HG03103 (cell line): ENCODE measurements at regions not wholly inside any gene's neighbourhood (a gene's known extent, or its start where the extent isn't known, plus 50 kb on each side); places are given as distances from the start of the nearest gene placed in this dataset.
"Not testable (repeated sequence)": the region's sequence is repeated elsewhere in the genome, so short reads cannot be mapped to it uniquely, and the experiment has no call there.

Experiments
- ATAC-seq: cut with Tn5 transposase; IDR thresholded peaks from one replicate; pipeline ENCODE4 v1.9.1; 2021; ENCODE audit warnings: low read depth; ENCODE audit not compliant: unreplicated experiment

DNA sequence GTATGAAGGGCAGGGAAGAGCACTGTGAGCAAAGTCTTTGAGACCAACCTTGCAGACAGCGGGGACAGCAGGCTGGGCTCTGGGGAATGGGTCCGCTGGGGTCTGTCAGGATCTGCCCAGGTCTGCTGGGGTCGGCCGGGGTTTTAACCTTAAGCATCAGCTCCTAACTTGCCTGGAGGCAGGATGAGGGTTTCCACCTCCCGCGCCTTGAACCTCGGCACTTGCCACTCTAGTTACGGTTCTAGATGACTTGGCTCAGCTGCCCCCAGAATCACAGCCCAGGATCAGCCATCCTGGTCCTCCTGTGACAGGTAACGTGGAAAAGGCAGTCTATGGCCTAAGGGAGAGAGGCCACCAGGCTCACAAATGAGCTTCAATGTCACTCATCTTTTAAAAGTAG, 50.4 kb upstream of the CACUL1 start:
- no peak for ATAC-seq

DNA sequence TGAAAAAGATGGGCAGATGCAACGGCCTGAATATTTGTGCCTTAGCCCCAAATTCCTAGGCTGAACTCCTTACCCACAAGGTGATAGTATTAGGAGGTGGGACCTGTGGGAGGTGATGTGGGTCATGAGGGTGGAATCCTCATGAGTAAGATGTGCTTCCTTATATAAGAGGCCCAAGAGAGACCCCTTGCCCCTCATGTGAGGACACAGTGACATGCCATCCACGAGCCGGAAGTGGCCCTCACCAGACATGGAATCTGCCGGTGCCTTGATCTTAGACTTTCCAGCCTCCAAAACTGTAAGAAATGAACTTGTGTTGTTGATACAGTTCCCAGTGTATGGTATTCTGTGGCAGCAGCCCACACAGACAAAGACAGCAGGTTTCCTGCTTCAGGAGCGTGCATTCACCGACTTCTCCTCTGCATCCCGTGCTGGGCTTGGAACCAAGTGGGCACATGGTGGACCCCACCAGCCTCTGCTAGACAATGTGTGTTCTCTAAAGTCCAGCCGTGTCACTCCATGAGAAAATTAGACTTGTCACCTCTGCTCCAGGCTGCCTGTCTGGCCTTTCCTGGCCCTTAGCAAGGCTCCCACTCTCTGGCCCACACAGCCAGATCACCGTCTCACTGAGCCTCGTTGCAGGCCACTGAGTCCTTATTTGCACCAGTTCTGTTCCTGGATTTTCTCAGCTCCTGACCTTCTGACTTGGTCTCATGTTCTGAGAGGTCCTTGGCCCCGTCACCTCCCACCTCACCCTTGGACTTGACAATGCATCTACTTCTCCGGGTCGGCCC, 52.9 kb upstream of the CACUL1 start:
- ATAC-seq: no peak

DNA sequence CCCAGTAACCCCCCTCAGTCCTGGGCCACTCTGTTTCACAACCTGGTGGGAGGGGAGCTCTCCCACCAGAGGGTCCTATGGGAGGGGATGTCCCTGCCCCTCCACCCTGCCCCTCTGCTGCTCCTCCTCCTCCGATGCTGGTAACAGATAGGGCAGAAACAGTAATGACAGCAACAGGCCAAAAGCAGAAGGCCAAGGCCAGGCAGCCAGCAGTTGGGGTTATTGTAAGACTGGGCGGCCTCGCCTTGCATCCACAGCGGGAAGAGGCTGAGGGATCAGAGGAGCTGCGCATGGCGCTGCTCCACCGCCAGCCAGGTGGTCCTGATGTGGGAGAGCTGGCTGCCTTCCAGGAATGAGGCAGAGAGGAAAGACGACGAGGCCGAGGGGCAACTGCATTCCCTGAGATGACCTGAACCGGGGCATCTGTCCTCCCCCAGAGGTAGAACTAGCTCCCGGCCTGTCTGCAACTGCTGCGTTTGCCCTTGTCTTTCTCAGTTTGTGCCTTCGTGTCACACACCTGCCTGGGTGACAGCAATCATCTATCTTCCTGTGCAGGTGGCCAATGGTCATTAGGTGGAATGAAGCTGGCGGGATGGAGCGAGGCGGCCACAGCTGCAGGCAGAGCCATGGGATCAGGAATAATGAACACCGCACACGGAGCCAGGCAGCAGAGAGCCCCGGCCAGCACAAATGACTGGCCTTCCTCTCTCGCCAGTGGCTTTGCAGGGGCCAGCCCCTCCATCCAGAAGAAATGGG, 54.0 kb upstream of the CACUL1 start:
- no peak for ATAC-seq

DNA sequence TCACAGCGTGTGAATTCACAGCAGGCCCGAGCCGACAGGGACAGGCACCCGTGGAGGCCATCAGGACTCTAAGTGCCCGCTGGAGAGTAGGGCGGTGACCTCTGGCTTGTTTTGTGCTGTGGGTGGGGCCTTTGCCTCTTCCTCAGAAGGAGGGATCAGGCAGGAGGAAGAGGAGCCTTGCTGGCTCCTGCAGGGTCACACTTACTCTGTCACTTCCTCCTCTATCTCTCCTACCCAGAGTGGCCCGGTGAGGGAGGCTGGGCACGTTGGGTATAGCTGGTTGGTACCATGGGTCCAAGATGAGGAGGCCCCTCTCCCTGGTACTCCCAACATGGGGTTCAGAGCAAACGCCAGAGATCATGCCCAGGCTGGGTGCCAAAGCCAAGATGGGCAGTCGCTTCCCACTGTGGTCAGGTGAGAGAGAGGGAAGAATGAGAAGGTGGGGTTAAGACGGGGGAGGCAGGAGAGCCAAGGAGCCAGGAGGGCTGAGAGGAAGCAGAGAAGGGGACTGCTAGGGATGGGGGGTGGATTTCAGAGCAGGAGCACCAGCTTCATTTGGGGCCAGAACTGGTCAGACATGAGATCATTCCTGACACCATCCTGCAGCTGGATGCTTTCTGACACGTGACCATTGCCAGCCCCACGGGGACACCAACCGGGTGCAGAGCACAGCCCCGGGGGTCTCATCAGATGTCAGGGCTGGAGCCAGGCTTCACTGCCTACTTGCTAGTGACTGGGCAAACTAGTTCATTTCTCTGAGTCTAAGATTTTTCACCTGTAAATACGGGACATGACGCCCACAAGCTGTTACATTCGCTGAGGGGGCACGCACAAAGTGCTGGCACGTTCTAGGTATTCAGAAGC, 54.8 kb upstream of the CACUL1 start:
- ATAC-seq: no peak

DNA sequence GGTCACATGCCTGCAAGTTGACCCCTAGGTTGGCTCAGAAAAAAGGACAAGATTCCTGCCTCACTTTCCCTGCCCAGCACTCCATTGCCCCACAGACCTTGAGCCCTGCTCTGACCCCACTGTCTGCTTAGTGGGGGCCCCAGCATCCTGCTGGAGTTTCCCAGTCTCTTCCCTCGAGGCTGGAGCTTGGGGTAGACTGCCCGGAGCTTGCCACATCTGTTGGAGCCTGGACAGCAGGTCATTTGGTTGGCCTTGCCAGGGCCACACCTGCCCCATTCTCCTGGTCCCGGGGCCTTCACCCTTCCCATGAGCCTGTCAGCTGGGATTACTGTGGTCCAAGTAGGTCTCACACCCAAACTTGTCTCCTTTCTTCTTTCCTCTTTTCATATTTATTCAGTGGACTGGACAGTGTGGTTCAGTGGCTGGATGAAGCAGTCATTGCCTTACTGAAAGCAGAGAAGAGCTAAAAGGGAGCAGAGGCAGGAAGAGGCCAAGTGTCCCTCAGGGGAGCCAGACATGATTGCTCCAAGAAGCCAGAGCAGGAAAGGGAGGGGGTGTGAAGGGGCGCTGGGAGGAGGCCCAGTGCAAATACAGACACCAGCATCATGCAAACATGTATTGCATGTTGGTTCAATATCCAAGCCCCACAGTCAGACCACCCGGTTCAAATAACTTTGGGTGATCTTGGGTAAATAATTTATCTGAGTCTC, 56.2 kb upstream of the CACUL1 start:
- ATAC-seq: no peak

DNA sequence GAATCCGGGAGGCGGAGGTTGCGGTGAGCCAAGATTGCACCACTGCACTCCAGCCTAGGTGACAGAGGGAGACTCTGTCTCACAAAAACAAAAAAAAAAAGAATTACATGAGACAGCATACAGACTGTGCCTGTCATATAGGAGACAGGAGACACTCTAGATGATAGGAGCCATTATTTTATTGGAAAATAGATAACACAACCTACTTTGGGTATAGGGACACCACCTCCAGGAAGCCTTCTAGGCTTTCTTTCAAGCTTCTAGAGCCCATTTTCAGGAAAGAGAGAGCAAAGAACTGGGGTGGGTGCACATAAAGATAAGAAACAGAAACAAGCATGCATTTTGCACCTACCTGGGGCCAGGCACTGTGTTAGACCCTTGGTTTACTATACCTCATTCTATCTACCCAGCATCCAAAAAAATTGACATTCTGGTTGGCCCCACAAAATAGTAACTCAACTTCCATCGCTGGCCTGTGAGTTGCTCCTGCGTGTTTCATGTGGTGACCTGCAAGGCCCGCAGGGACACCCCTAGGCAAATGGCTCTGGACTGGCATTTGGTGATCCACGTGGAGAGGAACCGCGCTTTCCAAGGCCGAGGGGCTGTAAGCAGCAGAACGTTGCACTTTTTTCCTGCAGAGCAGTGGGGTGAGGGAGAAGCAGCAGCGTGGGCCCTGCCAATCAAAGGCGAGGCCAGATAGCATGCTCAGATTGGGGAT, 57.1 kb upstream of the CACUL1 start:
- ATAC-seq: no peak

DNA sequence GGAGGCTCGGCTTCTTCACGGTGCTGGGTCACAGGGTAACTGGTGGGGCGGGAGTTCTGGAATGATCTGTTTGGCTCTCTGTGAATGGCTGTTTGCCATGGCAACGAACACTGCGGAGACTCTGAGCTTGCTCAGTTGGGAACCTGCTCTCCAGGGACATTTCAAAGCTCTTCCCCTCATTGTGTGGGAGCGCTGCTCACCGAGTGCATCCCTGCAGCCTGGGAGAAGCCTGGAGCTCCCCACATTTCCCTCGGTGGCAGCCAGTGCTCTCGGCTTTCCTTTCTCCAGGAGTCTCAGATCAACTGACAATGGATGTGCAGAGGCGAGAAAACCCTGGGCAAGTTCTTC, 57.6 kb upstream of the CACUL1 start:
- ATAC-seq: no peak

DNA sequence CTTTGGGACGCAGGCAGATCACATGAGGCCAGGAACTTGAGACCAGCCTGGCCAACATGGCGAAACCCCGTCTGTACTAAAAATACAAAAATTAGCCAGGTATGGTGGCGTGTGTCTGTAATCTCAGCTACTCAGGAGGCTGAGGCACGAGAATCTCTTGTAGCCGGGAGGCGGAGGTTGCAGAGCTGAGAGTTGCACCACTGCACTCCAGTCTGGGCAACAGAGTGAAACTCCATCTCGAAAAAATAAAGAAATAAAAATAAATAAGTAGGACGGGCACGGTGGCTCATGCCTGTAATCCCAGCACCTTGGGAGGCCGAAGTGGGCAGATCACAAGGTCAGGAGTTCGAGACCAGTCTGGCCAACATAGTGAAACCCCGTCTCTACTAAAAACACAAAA, 58.2 kb upstream of the CACUL1 start:
- not testable (repeated sequence) for ATAC-seq

DNA sequence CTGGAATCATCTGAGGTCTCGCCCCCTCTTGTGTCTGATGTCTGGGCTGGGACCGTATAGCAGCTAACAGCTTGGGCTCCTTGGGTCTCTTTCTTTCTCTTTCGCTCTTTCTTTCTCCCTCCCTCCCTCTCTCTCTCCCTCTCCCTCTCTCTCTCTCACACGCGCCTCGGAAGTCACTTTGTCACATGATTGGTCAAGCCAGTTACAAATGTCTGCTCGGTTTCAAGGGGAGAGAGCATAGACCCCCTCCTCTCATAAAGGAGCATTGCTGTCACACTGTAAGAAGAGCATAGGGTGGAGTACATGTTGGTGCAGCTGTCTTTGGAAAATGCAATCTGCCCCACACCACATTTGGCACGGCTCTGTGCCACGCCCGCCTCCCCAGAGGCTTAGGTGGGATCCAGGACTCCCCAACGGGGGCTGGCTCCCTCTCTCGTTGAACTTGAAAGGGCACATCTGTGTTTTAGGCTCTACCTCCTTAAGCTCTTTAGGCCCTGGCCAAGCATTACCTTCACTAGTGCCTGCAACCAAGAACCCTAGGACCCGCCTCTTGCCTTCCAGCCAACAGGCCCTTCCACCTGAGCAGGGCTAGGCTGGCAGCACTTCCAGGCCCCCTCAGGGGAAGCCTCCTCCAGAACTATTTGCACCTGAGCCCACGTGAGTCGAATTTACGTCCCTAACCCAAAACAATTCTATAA, 61.9 kb upstream of the CACUL1 start:
- ATAC-seq: no peak

DNA sequence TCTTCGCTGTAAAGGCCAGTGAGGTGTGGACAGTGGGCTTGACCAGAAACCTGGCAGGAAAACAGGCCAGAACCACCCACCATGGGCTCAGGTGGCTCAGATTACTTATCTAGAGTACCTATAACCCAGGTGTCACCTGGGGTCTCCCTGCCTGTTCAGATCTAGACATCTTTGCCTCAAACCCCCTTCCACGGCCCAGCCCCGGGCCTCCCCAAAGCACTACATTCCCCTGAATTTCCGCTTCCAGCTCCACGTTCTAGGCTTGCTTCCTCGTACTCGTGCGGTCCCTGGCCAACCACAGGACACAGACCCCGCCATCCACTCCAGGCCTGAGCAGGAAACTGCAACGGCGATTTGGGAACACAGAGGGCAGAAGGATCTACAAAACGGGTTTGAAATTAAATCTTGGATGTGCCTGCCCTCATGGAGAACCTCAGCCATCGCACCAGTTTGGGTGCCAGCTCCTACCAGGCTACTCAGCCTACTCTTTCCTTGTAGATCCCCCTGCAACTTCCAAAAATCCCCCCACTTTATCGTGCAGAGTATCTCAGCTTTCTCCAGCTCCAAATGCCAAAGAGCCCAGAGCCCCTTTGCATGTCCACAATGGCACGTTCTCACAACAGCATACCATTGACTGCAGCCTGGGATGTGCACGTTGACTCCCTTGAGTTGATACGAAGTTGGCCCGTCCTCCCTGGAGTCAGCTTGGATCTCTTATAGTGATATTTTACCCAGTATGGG, 62.7 kb upstream of the CACUL1 start:
- no peak for ATAC-seq

DNA sequence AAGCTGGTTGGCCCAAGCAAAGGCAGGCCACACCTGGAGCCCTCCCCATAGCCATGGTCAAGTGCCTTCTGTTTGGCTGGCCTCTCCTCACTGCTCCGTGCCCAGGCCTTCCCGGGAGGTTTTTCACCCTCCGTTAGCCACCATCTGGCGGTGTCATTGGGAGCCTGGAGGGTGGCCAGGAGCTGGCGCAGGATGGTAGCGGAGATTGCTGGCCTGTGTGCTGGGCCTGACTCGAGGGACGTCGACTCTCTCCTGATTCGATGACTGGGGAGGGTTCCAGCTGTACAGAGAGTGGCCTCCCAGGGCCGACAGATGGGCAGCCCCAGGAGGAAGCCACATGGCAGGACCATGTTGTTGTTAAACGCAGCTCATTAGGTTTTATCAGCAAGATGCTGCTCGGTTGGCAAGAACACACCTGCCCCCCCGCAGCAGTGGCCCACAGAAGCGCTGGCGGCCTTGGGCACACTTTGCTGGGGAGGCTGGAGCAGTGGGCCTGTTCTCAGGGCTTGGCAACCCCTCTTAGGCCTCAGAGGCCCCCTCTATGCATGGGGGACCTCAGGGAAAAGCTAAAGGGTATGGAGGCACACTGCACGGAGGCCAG, 64.0 kb upstream of the CACUL1 start:
- no peak for ATAC-seq

DNA sequence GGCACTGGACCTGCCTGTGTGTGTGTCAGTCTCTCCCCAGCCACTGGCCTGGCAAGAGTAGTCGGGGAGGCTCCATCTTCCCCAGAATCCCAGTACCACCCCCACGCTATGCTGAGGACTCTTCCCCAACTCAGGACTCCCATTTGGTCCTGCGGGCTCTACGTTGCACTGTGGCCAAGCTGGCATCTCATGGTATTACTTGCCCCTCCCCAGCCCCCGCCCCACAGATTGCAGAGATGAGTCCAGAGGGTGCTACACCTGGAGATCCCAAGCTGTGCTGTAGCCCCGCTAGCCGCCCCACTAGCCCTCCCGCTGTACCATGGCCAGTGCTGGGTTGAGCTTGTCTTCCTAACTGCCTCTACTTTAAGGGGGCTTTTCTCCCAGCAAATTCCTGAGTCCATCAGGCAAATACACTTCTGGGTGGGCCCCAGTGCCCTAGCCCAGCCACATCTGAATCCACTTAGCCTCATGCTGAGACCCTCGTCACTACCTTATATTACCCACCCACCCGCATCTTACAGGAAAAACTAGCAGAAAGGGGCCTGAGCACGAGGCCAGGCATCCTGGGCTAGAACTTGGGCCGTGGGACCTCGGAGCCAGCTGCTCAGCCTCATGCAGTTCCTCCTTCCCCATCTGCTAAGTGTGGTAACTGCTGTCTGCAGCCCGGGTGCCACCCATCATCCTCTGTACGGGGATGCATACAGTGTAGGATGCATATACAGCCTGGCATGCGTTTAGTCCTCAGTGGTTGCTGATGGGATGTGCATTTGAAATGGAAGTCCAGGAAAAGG, 65.8 kb upstream of the CACUL1 start:
- ATAC-seq: no peak

DNA sequence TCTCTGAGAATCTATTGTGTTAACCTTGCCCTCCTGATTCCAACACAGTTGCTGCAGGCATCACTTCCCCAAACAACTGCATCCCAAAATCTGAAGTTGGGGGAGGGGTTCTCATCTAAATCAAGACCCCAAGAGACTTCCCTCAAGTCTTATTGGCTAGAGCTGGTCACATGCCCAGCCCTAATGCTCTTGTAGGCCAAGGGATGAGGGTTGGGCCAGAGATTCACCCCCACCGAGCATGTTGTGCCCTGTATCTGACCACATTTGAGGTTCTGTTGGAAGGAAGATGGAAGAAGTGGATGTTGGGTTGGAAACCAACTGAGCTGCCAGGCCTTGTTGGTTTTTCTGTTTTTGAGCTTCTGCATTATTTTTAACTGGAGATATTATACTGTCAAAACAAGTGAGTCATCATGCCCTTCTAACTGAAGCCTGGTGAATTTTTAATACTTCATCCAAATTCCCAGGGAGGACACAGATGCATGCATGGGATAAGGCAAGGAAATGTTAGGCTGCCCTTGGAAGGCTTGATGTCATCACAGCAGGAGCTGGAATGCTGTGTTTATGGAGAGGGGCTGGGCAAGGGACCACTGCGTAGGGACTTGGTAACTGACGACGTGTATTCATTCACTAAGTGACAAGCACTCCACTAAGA, 68.6 kb upstream of the CACUL1 start:
- ATAC-seq: no peak

DNA sequence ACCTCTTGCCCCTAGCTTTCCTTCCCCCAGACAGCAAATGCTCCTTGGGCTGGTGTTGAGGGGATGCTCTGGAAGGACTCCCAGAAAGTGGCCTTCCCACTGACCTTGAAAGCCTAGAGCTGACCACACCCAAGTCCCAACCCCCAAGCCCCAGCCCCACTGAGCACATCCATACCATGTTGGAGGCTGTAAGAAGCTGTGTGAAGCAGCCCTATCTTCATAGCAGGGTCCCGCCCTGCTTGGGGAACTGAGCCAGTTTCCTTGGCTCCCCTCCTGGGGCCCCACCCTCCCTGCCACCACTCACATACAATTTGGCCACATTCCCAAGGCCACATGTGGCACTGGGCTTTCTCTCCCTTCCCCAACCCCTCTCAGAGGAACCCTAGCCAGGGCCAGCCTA, 72.3 kb upstream of the CACUL1 start:
- no peak for ATAC-seq

DNA sequence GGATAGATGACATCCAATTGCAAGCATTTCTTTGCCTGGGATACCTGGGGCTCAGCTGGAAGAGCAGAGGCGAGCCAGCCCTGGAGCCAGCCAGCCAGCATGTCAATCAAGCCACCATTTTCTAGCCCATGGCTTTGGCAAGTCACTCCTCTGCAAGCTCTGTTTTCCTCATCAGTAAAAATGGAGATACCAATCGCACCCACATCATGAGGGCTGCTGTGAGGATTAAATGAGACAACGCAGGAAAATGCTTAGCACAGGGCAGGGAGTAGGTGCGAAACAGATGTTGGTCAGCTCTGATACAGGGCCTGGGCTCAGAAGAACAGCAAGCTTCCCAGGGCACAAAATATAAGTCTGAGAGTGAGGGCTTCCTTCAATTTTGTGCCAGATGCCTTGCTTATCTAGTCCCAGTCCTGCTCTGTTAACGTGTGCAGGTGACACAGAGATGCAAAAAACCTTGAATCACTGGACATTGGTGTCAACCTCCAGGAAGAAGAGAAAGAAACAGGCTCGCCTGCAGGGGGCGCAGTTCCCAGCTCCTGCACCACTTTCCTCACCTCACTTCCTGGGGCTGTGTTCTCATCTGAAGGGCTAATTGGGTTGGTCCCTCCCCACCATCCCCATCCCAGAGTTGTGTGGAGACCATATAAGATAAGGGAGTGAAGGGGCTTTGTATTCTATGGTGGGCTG, 72.8 kb upstream of the CACUL1 start:
- no peak for ATAC-seq

DNA sequence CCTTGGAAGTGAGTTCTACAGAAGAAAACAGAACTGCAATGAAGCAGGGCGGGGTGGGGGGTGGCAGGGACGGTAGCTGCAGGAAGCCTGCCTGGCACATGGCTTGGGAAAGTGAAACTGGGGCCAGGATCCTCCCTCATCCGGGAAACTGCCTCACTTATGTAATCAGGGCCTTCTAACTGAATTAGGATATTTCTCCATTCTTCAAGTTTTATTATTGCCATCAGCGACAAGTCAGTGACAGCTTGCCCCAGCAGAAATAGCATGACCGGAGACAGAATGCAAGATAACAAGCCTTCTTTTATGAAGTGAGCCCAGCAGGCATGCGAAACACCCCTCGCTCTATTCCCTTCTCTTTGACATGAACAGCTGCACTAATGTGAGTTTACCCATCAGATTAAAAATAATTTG, 77.5 kb upstream of the CACUL1 start:
- ATAC-seq: no peak

DNA sequence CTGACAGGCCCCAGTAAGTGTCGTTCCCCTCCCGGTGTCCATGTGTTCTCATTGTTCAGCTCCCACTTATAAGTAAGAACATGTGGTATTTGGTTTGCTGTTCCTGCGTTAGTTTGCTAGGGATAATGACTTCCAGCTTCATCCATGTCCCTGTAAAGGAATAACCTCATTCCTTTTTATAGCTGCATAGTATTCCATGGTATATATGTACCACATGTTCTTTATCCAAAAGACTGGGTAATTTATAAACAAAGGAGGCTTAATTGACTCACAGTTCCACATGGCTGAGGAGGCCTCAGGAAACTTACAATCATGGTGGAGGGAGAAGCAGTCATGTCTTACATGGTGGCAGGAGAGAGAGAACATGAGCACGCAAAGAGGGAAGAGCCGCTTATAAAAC, 79.6 kb upstream of the CACUL1 start:
- ATAC-seq: not testable (repeated sequence)
